ENCODE measurements at regions not wholly inside any gene's neighbourhood (a gene's known extent, or its start where the extent isn't known, plus 50 kb on each side); places are given as distances from the start of the nearest gene placed in this dataset.

GRCh38 chr14:49418789-49419188 lies 167.4 kb downstream of the RPS29 start:
- TF ChIP-seq CTCF (conservative IDR thresholded peaks at IDR 0.05; ENCODE audit: low read depth, low read length) = no peak
- TF ChIP-seq EZH2 (IDR thresholded peaks at IDR 0.05; ENCODE audit: low read length, unreplicated experiment) = no peak
